Esophagus squamous epithelium (tissue), 4 donors: ENCODE measurements at regions not wholly inside any gene's neighbourhood (a gene's known extent, or its start where the extent isn't known, plus 50 kb on each side); places are given as distances from the start of the nearest gene placed in this dataset.

ENCODE experiments used
- POLR2A ChIP-seq, 4 donors: fragments of 450-650 bp; IDR thresholded peaks; one replicate each; pipeline ENCODE4 v1.6.1; 2017; ENCODE audit warnings: antibody characterized with exemption in 4 of 4, mild to moderate bottlenecking in 4 of 4, moderate library complexity in 3 of 4
- TF ChIP-seq, protein P1 (sequence below), 6 experiments: fragments of 450-650 bp in 4 of 6; fragments of 200-600 bp in 2 of 6; sonication (generic) in 2 of 6; IDR thresholded peaks; one replicate each; pipeline ENCODE4 v1.5.1; 2016 to 2019; ENCODE audit warnings: antibody characterized with exemption in 6 of 6, mild to moderate bottlenecking in 4 of 6, moderate library complexity in 4 of 6

DNA sequence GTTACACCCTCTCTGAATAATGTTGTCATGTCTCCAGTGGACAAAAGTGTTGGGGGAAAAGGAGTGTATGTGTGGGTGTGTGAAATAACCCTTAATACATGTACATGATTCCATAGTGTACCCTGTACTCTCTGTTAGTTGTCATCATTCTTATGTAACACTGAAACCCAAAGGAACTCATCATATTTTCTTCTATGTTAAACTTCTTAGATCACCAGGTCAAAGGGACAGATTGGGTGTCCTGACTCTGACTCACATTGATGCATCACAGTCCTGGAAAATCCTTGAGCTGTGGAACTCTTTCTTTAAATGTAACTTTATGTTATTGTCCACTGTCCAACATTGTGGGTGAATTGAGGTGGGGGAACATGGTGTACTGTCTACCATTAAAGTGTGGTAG lies 350.5 kb downstream of the DHX35 start:
- TF ChIP-seq, protein P1, sequence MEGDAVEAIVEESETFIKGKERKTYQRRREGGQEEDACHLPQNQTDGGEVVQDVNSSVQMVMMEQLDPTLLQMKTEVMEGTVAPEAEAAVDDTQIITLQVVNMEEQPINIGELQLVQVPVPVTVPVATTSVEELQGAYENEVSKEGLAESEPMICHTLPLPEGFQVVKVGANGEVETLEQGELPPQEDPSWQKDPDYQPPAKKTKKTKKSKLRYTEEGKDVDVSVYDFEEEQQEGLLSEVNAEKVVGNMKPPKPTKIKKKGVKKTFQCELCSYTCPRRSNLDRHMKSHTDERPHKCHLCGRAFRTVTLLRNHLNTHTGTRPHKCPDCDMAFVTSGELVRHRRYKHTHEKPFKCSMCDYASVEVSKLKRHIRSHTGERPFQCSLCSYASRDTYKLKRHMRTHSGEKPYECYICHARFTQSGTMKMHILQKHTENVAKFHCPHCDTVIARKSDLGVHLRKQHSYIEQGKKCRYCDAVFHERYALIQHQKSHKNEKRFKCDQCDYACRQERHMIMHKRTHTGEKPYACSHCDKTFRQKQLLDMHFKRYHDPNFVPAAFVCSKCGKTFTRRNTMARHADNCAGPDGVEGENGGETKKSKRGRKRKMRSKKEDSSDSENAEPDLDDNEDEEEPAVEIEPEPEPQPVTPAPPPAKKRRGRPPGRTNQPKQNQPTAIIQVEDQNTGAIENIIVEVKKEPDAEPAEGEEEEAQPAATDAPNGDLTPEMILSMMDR (IDR thresholded peaks at IDR 0.05): no peak
- TF ChIP-seq POLR2A (IDR thresholded peaks at IDR 0.05): no peak
